Activated CD8-positive, alpha-beta T cell treated with anti-CD3 and anti-CD28 coated beads for 36 hours (primary cell): ENCODE measurements at regions not wholly inside any gene's neighbourhood (a gene's known extent, or its start where the extent isn't known, plus 50 kb on each side); places are given as distances from the start of the nearest gene placed in this dataset.
"Not testable (repeated sequence)": the region's sequence is repeated elsewhere in the genome, so short reads cannot be mapped to it uniquely, and the experiment has no call there.

Source experiments
- ATAC-seq: fragments of 200-7000 bp; cut with Tn5 transposase; one replicate; pipeline ENCODE4 v1.10.0; 2021; ENCODE audit warnings: mild to moderate bottlenecking, moderate library complexity
- CTCF ChIA-PET: fragments of 350-600 bp; sonication (Branson Sonifier 250); formaldehyde crosslinking; loops from one replicate; lab custom pipeline; 2021; ENCODE audit warnings: antibody characterized with exemption; lab: Charles Lee
- POLR2A ChIA-PET: fragments of 350-600 bp; sonication (Branson Sonifier 250); formaldehyde crosslinking; loops from one replicate; lab custom pipeline; 2021; ENCODE audit warnings: antibody characterized with exemption; lab: Charles Lee
- DNase-seq: peaks from one replicate; pipeline ENCODE4 v3.0.0-alpha.2; 2020
- H3K27ac Mint-ChIP-seq: one replicate; pipeline ENCODE4 v1.8.0; 2021; ENCODE audit warnings: mild to moderate bottlenecking, mixed read lengths
- H3K27me3 Mint-ChIP-seq: one replicate; pipeline ENCODE4 v1.8.0; 2021; ENCODE audit warnings: mixed read lengths
- H3K36me3 Mint-ChIP-seq: one replicate; pipeline ENCODE4 v1.8.0; 2021; ENCODE audit warnings: low read depth, mixed read lengths
- H3K4me1 Mint-ChIP-seq: one replicate; pipeline ENCODE4 v1.8.0; 2021; ENCODE audit warnings: low read depth, mixed read lengths
- H3K4me3 Mint-ChIP-seq: one replicate; pipeline ENCODE4 v1.8.0; 2021; ENCODE audit warnings: mild to moderate bottlenecking, moderate library complexity, mixed read lengths
- H3K9me3 Mint-ChIP-seq: one replicate; pipeline ENCODE4 v1.8.0; 2021; ENCODE audit warnings: mixed read lengths
- intact Hi-C: fragments of 100-400 bp; cut with micrococcal nuclease; formaldehyde crosslinking; loops from one replicate; pipeline ENCODE4 v1.10.0; 2022
- TF ChIP-seq, protein P1 (sequence below): fragments of 200-600 bp; IDR thresholded peaks from one replicate; pipeline ENCODE4 v1.8.0; 2022; ENCODE audit warnings: antibody characterized with exemption, mild to moderate bottlenecking

DNA sequence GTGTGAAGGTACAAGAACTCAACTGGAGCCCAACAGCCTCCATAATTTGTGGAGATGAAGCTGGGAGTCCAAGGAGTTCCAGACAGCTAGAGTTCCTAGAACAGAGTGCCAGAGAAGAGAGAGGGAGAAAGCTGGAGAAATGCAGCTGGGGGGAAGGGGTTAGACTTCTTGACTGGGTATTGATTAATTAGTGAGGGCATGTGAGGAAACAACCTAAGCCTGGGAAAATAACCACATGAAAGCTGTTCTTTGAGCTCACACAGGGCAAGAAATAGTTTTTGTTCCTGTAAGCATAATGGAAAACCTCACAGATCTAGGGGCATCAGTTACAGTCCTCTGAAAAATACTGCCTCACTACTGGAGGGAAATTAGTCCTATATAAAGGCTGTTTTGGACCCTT, 230.5 kb upstream of the FKBP1C start:
- Mint-ChIP-seq H3K27me3 (no peaks in the 10 kb centered on the region), H3K4me3 (no peak overlapping the region), H3K4me1 (no peaks in the 10 kb centered on the region), H3K9me3 (peaks cover 9% of the 10 kb centered on the region), H3K36me3 (no peaks in the 10 kb centered on the region), H3K27ac (no peak overlapping the region)
- intact Hi-C loops: no loop called here
- no peak for ATAC-seq
- CTCF ChIA-PET: no interaction called here
- POLR2A ChIA-PET: no interaction called here
- TF ChIP-seq, protein P1, sequence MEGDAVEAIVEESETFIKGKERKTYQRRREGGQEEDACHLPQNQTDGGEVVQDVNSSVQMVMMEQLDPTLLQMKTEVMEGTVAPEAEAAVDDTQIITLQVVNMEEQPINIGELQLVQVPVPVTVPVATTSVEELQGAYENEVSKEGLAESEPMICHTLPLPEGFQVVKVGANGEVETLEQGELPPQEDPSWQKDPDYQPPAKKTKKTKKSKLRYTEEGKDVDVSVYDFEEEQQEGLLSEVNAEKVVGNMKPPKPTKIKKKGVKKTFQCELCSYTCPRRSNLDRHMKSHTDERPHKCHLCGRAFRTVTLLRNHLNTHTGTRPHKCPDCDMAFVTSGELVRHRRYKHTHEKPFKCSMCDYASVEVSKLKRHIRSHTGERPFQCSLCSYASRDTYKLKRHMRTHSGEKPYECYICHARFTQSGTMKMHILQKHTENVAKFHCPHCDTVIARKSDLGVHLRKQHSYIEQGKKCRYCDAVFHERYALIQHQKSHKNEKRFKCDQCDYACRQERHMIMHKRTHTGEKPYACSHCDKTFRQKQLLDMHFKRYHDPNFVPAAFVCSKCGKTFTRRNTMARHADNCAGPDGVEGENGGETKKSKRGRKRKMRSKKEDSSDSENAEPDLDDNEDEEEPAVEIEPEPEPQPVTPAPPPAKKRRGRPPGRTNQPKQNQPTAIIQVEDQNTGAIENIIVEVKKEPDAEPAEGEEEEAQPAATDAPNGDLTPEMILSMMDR: no peak
- DNase-seq: no peak

DNA sequence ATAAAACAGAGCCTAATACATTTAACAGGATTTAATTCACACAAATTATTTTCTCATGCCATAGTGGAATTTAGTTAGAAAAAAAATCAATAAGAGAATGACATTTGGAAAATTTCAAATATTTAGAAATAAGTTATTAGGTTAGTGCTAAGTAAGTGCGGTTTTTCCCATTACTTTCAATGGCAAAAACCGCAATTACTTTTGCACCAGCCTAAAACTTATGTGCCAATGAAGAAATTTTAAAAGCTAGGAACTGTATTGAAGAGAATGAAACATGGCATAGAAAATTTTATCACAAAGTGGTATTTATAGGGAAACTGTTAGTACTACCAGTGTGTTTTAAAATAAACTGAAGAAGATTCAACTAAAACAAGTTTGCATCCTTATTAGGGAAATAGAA, 228.3 kb upstream of the FKBP1C start:
- ATAC-seq (no peak), DNase-seq (no peak)
- no peaks in the 10 kb centered on the region for H3K36me3 Mint-ChIP-seq
- ChIA-PET POLR2A (no interaction called here), CTCF (no interaction called here)
- H3K4me1 Mint-ChIP-seq: no peaks in the 10 kb centered on the region
- H3K27ac Mint-ChIP-seq: no peak overlapping the region
- H3K9me3 Mint-ChIP-seq: peaks cover 10% of the 10 kb centered on the region
- H3K4me3 Mint-ChIP-seq: no peak overlapping the region
- no peaks in the 10 kb centered on the region for H3K27me3 Mint-ChIP-seq
- TF ChIP-seq, protein P1: no peak
- intact Hi-C loops: no loop called here

DNA sequence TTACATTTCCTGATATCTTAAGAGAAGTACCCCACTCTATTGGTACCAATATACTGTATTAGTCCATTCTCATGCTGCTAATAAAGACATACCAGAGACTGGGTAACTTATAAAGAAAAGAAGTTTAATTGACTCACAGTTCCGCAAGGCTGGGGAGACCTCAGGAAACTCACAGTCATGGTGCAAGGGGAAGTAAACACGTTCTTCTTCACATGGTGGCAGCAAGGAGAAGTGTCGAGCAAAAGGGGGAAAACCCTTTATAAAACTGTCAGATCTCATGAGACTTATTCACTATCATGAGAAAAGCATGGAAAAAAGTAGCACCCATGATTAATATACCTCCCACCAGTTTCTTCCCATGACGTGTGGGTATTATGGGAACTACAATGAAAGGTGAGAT, 219.6 kb upstream of the FKBP1C start:
- ATAC-seq, CTCF ChIA-PET, H3K27ac Mint-ChIP-seq, intact Hi-C loops, H3K27me3 Mint-ChIP-seq, H3K36me3 Mint-ChIP-seq, POLR2A ChIA-PET, H3K4me3 Mint-ChIP-seq, H3K4me1 Mint-ChIP-seq, DNase-seq: not testable (repeated sequence)
- peaks cover 14% of the 10 kb centered on the region for H3K9me3 Mint-ChIP-seq

DNA sequence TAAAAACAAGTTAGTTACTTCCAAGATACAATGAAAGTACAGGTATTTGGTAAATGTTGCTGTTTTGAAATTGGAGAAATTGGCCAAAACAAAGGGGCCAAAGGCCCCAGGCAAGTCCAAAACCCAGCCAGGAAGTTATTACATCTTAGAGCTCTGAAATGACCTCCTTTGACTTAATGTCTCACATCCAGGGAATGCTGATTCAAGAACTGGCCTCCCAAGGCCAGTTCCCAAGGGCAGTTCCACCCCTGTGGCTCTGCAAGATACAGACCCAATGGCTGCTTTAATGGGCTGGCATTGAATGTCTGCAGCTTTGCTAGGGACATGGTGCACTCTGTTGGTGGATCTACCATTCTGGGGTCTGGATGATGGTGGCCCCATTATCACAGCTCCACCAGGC, 217.3 kb upstream of the FKBP1C start:
- ATAC-seq: no peak
- Mint-ChIP-seq H3K36me3 (no peaks in the 10 kb centered on the region), H3K4me3 (no peak overlapping the region), H3K9me3 (peaks cover 9% of the 10 kb centered on the region), H3K27ac (no peak overlapping the region), H3K4me1 (no peaks in the 10 kb centered on the region), H3K27me3 (no peaks in the 10 kb centered on the region)
- intact Hi-C loops: no loop called here
- DNase-seq: no peak
- ChIA-PET POLR2A (interaction anchor here (0.9 kb wide), 1 partner anchor 12 kb away, joined by 3 read pairs; no protein-coding TSS in a partner anchor), CTCF (no interaction called here)
- TF ChIP-seq, protein P1: no peak

DNA sequence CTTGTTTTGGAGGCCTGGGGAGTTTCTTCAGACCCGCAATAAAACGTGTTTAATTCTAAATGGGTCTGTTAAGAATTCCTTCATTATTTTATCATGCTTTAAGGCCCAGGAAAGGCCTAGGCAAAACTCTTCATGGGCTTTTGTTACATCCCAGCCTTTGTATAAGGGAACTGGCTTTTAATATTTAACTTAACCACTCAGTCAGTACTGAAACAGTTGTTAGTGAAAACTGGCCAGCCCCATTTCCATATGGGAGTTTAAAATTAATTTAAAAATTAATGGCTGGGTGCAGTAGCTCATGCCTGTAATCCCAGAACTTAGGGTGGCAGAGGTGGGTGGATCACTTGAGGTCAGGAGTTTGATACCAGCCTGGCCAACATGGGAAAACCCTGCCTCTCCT, 213.2 kb upstream of the FKBP1C start:
- Mint-ChIP-seq H3K9me3 (peaks cover 5% of the 10 kb centered on the region), H3K27ac (no peak overlapping the region)
- intact Hi-C loops: no loop called here

DNA sequence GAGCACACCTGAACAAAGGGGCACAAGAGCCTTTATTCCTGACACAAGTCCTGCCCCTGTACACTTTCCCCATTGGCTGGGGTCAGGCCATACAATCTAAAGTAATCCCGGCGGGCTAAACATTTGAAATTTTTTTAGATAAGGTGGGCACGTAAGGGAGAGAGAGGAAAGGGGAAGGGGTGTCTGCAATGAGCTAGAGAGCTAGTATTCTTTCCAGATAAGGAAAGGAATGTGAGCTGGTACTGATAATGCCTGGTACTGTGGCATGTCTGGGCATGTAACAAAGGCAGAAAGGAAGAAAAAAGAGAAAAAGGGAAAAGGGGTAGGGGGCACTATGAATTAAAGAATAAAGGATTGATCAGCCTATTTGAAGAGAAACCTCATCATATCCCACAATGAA, 212.0 kb upstream of the FKBP1C start:
- H3K4me3 Mint-ChIP-seq, H3K27me3 Mint-ChIP-seq, H3K27ac Mint-ChIP-seq, H3K36me3 Mint-ChIP-seq, DNase-seq, H3K4me1 Mint-ChIP-seq, intact Hi-C loops, CTCF ChIA-PET, POLR2A ChIA-PET, H3K9me3 Mint-ChIP-seq, ATAC-seq: not testable (repeated sequence)

More for the DNA sequence above, 213.2 kb upstream of the FKBP1C start:
- no peaks in the 10 kb centered on the region for H3K4me1 Mint-ChIP-seq
- TF ChIP-seq, protein P1: no peak
- no peak for ATAC-seq
- no peaks in the 10 kb centered on the region for H3K27me3 Mint-ChIP-seq
- CTCF ChIA-PET: interaction anchor here (0.6 kb wide), 1 partner anchor 14 kb away, joined by 3 read pairs; no protein-coding TSS in a partner anchor
- no peaks in the 10 kb centered on the region for H3K36me3 Mint-ChIP-seq
- DNase-seq: no peak
- no peak overlapping the region for H3K4me3 Mint-ChIP-seq
- POLR2A ChIA-PET: no interaction called here
